AG20443 (cell line): ENCODE measurements at regions not wholly inside any gene's neighbourhood (a gene's known extent, or its start where the extent isn't known, plus 50 kb on each side); places are given as distances from the start of the nearest gene placed in this dataset.

Experiments used
- DNase-seq: peaks from one replicate; pipeline ENCODE4 v3.0.0; 2012; ENCODE audit warnings: low spot score, mixed read lengths

DNA sequence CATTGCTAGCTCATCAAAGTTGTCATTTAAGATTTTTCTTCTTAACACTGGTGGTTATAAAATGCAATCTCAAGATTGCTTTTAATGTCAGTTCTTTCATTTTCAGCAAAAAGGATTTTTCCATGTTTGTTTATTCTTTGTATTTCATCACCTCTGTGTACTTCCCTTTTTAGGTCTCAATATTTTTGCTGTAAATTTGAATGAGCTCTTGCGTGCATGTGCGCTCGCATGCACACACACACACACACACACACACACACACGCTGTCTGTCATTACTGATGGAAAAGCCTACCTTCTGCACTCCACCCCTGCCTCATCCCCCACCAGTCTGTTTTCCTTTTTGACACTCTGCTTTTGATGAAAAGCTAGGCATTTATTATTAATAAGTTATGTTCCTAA lies 85.3 kb upstream of the FYN start:
- DNase-seq = no peak

DNA sequence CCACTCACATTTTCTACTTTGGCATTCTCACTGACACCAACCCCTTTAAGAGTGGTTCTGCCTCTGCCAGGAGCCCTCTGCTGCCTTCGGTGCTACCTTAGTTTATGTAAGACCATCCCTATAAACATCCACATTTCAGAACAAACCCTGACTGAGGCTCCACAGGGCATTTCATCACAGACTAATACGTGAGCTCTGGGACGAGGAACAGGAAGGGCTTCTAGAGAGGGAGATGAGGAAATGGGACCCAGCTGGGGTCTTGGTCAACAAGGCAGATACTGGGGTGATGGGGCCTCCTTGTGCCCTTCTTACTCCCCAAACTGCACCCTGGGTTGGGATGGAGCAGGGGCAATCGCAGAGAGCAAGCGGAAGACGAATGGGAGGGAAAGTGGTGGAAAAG lies 86.5 kb upstream of the FYN start:
- no peak for DNase-seq

DNA sequence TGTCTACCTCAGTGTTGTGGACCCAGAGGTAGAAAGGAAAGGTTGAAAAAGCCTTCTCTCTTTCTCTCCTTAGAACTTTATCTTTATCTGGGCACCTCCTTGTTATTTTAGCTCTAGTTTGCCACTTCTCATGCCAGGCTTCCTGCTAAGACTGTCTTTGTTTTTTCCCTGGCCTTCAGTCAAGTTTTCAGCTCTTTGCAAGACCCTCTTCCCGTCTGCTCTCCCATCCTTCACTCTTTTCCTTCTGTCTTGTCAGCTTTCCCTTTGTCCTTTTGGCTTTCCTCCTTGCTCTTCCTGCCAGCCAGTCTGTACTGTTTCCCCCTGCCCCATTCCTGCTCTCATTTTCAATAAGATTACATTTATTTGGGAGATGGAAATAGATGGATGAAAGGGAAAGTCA lies 86.8 kb upstream of the CCN6 start:
- DNase-seq = no peak

DNA sequence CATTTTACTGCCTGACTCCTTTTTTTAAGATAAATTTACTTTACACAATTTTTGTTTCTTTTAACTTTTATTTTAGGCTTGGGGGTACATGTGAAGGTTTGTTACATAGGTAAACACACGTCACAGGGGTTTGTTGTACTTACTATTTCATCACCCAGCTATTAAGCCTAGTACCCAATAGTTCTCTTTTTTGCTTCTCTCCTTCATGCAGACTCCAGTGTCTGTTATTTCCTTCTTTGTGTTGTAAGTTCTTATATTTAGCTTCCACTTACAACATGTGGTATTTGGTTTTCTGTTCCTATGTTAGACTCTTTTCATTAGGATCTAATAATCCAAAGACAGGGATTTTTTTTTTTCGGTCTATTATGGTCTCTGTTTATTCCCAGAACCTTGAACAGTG lies 83.5 kb upstream of the CCN6 start:
- DNase-seq = no peak

DNA sequence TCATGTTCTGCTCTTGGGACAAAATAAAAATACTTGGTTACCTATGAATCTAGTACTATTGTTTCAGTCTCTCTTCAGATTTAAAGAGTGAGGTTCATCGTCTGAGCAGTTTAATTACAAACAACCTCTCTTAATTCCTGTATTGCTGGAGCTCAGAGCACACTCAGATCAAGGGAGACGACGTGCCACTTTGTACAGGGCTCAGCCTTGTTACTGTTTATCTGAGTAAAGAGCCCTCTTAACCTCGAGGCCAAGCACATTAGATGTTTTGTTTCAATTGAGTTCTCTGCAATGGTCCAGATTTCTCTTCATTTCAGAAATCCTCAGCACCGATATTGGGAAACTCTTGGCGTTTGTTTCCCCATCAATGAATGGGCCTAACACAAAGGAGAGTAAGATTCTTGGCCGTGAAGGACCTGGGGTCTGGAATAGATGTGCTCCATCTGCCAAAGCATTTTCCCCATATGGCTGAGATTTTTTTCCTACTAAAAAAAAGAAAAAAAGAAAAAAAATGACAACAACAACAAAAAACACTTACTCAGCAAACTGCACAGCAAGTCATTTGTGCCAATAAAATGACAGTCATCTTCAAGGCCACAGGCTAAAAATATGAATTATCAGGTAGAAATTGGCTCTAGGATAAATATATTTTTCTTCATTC lies 82.6 kb upstream of the CCN6 start:
- DNase-seq = no peak

DNA sequence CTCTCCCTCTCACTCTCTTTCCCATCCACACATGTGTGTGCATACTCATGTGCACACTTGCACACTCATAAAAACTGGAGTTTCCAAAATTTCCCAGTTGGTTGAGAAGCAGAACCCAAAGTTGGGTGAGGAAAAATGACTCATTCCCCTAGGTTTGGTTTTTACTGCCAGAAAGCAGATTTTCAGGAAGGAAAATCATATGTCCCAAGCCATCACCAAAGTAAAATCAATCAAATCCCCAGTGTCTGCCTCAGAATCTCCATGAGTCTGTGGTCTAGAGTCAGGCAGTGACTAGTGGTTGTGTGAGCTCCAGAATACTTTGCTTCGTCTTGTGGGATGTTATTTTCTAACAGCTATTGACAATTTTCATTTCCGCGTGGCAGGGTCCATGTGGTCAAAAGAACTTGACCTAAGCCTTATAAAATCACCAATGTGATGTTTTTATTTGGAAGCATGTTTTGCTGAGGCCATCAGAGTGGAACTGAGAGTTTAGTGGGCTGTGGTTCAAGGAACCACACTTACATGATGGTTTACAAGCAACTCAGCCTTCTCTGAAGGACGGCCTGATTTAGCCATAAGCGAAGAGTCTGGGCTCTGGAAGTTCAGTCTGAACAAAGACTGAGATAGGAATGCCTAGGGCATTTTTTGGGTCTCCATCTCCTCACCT lies 81.9 kb upstream of the CCN6 start:
- no peak for DNase-seq

DNA sequence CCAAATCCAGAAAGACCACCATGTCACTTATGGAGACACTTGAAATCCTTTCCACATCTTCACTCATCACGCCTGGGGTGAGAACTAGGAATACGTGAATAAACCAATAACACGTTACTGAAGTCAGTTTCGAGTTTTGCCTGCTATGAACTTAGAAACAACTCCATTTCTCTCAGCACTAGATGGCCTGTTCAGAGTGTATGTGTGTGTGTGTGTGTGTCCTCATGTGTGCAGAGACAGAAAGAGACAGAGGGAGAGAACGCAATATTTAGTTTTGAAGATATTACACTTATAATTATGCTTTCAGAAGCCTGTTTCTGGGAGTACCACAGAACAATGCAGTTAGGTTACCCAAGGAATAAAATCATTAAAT lies 81.2 kb upstream of the CCN6 start:
- no peak for DNase-seq

DNA sequence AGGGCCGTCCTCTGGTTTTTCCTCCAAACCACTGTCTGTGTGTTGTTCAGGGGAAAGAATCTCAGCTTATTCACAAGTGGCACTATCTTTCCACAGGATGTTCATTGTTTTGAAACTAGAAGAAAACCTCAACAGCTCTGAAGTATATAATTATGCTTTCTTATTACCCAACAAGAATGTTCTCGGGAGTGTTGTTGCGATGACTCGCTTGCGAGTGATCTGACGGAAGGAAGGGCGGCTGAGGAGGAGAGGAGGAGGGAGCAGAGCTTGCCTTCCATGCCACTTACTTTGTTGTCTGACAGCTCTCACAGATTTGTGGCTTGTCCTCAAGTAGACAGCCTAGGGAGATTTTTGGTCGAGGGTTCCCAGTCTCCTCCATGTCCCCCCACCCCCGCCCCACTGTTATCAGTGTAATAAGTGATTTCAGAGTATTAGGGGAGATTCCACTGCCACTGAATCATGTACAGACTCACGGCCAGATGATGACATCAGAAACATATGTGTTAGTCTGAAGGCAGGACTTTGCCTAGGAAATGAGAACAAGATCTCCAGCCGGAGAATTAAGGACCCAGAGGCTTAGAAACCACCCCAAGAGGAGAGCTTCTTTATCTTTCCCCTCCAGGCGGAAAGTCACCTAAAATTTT lies 80.7 kb upstream of the CCN6 start:
- DNase-seq = peak; percentile 78

DNA sequence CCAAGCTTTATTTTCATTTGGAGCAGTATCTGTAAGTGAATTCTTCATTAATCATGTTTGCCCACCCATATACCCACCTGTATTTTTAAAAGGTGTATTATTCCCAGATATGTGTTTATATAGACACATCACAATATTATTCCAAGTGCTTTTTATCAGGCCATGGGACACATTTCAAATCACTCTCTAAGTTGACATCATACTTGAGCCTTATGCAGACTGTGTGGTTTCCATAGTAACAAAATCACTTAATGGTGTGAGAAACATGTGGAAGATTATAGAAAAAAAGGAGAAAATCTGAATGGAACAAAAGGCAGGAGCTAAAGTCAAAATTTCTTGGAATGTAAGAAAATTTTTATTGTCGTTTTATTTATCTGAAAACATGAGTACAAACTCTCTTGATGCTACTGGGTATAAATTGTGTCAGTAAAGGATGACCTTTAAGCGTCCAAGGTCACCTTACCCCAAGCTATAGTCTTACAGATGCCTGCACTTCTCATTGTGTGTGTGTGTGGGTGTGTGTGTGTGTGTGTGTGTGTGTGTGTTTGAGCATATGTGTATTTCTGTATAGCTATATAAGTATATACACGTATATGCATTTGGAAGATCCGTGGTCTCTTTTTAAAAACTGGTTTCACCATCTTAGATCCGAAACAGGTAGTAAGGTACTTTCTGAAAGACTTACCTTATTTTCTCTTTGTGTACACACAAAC lies 79.8 kb upstream of the CCN6 start:
- DNase-seq = no peak

DNA sequence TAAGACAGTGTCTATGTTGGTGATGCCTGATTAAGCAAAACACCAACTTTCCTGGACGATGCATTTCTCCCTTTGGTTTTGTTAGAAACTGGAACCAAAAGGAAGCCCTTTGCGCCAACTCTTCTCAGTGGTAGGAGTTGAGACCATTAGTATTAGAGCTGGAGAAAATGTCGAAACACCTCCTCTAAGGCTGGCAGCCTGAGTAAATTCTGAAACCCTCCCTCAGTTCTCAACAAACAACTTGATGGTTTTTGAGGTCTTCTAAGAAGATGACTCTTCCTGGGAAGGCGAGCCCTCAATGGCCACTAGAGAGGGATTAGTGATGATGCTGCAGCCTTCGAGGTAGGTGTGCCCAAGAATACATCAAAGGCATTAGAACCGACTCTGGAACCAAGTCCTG lies 78.4 kb upstream of the CCN6 start:
- no peak for DNase-seq

DNA sequence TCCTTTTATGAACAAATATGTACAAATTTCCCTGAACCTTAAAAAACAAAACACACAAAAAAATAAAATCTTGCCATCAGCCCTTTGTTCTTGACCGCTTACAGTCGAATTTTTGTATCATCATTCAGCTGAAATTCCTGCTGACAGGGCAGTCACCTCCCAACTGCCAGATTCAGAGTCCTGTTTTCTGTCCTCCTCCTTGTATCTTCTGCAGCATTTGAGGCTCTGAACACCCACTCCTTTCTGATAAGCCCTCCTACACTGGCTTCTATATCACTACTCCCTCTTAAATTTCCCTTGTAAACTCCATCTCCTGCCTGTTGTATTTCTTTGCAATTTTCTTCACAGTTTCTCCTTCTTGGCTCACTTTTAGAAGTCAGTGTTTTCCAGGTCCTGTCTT lies 77.8 kb upstream of the CCN6 start:
- DNase-seq = no peak

DNA sequence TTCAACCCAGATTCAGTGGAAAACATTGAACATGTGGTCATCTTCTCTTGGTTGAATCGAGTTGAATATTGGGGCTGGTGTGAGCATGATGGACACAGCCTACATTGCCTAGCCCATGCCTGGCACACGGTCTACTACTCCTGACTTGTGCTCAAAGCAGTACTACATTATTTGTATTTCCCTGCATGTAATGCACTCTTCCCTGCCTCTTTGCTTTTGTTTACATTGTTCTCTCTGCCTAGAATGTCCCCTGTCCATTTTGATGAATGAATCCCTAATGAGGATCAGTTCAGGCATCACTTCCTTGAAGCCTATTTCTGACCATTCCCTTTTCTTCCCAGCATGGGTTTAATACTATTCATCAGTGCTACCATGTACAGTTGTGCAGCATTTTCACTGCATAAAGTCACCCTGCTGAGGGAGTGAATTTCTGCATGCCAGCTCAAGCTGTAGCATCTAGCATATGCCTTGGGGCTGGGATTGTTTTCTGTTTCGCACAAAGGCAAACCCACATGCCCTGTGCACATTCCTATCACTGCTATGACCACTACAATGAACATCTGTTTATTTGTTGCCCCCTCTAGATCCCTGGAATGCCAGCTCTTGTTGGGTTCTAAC lies 75.3 kb upstream of the CCN6 start:
- DNase-seq = no peak

DNA sequence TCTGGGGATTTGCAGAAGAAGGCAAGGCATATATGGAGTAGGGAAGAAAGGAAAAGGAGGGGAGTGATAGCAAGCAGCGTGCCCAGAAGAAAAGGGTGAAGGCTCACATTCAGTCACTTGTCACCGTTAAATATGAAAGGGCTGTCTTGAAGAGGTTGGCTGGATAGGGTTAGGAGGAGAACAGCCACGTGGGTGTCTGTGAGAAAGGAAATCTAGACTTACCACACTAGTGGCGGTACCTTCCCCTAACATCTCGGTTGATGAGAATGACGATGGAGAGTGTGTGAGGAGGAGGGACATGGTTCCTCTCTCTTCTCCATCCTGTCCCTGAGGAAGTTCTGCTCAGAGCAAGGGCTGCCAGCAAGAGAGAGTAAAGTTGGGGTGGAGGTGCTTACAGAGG lies 74.3 kb upstream of the CCN6 start:
- DNase-seq = no peak

DNA sequence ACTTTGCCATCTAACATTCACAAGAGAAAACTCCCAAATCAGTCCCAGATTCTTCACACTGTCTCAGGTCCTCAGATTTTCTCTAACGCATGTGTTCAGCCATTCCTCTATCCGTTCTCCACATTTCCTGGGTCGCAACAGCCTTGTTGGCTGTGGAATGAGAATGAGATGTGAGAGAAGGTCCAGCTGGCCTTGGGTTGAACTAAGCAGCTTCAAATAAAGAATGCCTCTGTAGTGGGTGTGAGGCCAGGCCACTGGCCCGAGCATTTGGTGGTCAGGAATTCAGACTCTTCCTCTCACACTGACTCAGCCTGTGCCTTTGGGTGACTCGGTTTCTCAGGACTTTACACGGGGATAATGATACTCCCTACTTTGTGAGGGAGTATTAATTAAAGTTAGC lies 73.8 kb upstream of the CCN6 start:
- peak; percentile 74 for DNase-seq

DNA sequence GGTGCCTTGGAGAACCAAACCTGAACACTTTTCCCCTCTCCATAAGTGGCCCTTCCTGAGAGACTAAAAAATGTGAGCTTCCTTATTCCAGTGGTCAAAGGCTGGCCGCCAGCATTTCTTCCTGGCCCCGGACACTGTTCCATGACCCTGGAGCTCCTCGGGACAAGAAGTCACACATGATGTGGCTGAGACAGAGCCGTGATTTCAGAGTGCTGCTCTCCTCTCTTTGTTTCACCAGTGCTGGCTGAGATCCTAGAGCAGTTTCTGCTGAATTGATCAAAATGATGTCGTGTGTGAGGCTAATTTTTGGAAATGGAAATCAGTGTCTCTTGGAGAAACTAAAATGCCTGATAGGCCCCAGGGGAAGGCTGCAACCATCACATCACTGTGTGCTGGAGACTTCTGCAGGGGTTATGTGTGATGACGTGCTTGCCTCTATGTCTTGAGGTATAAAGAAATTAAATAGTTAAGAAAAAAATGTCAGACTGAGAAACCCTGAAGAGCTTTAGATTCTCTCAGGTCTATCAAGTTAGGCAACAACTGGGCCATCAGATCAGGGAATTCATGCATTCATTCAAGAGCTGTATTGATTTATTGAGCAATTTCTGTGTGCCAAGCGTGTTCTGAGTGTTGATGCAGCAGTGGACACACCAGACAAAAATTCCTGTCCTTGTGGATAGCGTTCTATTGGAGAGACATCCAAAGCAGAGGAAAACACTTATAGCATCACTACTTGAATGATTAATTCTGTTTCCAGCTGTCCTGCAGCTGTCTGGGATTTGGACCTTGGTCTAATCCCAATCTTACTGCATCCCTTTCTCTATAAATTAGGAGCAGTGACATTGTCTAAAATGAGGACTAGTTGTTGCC lies 72.7 kb upstream of the CCN6 start:
- peak; percentile 49 for DNase-seq

DNA sequence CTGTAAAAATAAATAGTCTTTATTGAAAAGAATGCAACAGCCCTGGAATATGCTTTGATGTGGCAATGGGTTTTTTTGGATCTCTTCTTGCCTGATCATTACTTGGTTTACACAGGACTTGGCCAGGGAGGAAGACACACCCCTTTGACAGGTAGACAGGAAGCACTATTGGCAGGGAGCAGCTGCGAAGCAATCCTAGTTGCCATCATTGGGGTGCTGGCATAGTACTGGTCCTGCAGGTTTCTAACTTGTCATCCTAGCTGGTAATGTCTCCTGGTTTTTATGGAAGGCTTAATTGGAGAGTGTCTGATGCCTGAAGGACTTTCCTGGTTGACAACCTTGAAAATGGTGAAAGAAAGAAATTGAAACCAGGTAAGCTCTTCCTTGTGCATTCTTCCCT lies 71.2 kb upstream of the CCN6 start:
- DNase-seq = no peak

DNA sequence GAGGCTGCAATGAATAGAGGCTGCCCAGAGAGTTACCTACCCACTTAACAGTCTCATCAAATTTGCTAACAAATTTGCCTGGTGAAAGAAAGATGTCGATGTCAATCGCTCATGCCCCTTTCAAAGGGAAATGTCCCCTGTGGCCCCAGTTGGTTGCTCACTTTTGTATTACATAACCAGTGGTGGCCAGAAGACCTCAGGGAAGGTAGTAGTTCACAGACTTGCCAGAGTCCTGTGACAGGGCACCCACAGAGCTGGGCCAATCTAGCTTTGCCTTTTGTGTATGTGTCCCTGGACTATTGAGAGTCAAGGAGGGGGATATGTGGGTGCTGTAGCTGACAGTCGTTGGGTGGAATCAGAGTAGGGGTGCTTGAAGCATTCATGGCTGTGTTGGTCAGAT lies 70.7 kb upstream of the CCN6 start:
- DNase-seq = no peak

DNA sequence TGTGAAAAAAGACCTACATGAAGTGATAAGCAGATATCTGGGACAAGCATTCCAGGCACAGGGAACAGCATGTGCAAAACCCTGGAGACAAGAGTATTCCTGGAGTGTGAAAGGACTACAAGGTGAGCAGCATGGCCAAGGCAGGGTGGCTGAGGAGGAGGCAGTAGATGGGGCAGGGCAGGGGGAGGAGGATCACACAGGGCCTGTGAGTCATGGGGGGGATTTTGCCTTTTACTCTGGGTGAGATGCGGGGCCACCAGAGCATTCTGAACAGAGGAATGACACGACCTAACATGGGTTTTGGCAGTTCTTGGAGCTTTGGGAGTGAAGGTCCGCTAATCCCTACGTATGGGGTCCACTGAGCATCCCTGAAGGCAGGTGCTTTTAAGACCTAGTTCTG lies 69.8 kb upstream of the CCN6 start:
- no peak for DNase-seq

DNA sequence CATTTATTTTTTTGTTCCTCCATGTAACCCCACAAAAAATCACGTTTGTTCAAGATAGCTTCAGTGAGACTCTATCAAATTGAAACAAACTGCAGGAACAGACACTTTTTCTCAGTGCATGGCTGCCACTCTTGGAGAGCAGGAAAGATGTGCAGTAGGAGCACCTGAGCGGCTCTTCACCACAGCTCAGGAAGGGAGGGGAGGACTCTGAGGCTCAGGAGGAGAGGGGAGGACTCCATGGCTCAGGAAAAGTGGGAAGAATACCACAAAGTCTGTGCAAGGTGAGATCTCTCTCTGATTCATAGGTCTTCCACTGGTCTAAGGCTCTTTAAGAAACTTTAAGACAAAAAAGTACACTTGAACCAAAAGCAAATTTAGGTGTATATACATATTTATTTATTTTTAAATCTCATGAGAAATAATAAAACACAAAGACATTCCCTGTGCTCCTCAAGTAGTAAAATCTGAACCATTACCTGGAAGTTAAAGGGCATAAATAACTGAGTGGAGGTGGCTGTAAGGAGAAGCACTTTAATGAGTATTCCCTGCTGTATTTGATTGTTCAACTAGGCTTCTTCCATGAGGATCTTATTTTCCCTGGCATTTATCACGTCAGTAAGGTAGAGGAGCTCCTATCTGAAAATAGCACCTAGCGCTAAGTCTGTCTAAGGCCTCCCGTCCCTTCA lies 69.2 kb upstream of the CCN6 start:
- no peak for DNase-seq

DNA sequence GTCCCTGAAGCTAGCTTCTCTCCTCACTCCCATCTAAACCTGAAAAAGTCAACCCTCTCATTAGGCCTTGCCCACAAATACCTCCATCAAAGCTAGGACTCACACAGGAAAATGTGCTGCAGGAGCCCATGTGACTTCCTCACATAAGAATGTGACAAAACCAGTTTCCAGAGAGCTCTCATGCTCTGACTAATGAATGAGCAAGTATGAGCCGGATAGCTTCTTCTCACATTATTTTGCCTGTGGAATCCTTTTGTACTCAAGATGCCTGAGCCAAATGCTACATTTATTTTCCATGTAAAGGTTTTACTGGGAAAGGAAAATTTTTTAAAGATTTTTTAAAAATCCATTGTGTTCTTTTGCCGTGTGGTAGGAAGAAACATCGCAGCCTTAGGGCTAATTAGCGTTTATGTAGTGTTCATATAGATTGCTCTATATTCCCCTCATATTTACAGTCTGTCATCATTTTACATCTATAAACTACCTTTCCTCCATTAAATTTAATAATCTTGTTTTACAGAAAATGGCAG lies 68.6 kb upstream of the CCN6 start:
- DNase-seq = peak; percentile 81

DNA sequence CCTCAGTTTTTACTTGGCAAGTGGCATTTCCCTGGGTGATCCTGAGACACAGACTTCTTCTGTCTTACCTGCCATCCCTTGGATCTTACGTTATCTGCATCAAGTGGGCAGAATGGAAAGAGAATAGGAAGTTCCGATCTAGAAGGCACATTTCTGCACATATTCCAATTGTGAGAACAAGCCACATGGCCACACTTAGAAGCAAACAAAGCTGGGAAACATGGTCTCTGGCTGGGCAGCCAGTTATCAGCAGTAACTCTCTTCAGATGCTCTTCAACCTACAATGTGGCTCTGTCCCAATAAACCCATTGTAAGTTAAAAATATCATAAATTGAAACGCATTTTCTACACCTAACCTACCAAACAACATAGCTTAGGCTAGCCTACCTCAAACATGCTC lies 67.3 kb upstream of the CCN6 start:
- no peak for DNase-seq
